ENCODE measurements at regions not wholly inside any gene's neighbourhood (a gene's known extent, or its start where the extent isn't known, plus 50 kb on each side); places are given as distances from the start of the nearest gene placed in this dataset.

- Histone ChIP-seq H3K4me3 (no peak overlapping the region), H3K4me1 (no peaks in the 10 kb centered on the region), H3K27ac (no peak overlapping the region), H3K9me3 (peaks cover 0 to 6% (median 2%) of the 10 kb centered on the region in 4 donors), H3K36me3 (no peaks in the 10 kb centered on the region), H3K27me3 (no peaks in the 10 kb centered on the region)
- 90 to 96% (median 95%) methylated on average over 2 of the region's 2 CpGs for WGBS, 5 donors
- DNase-seq, result no peak
- intact Hi-C loops (cut with DNase I; ENCODE audit: low total_unique reads), result no loop called here
- TF ChIP-seq EP300 (IDR thresholded peaks at IDR 0.05), result no peak
- no peak for TF ChIP-seq POLR2AphosphoS5 (IDR thresholded peaks at IDR 0.05)
- TF ChIP-seq CTCF (IDR thresholded peaks at IDR 0.05), result no peak
- no peak for TF ChIP-seq POLR2A (IDR thresholded peaks at IDR 0.05)
Observed at GRCh38 chr2:149652926-149653325, 65.4 kb upstream of the MMADHC start.

GRCh38 chr2:149652526-149652925 lies 65.0 kb upstream of the MMADHC start:
- H3K4me1 ChIP-seq, result no peaks in the 10 kb centered on the region
- no peaks in the 10 kb centered on the region for H3K36me3 ChIP-seq
- no peak for TF ChIP-seq EP300 (IDR thresholded peaks at IDR 0.05)
- TF ChIP-seq POLR2AphosphoS5 (IDR thresholded peaks at IDR 0.05), result no peak
- no peak for TF ChIP-seq CTCF (IDR thresholded peaks at IDR 0.05)
- no peak for TF ChIP-seq POLR2A (IDR thresholded peaks at IDR 0.05)
- H3K9me3 ChIP-seq, result peaks cover 0 to 6% (median 2%) of the 10 kb centered on the region in 4 donors
- no peak overlapping the region for H3K27ac ChIP-seq
- no peak overlapping the region for H3K4me3 ChIP-seq
- intact Hi-C loops (cut with DNase I; ENCODE audit: low total_unique reads), result no loop called here
- DNase-seq, result no peak
- 66 to 89% (median 78%) methylated on average over 3 of the region's 3 CpGs for WGBS, 5 donors
- no peaks in the 10 kb centered on the region for H3K27me3 ChIP-seq

GRCh38 chr2:149651229-149651628 lies 63.7 kb upstream of the MMADHC start:
- 68 to 80% (median 71%) methylated on average over 6 of the region's 6 CpGs for WGBS, 5 donors
- Histone ChIP-seq H3K9me3 (peaks cover 0 to 6% (median 2%) of the 10 kb centered on the region in 4 donors), H3K36me3 (no peaks in the 10 kb centered on the region), H3K27ac (no peak overlapping the region), H3K4me3 (no peak overlapping the region), H3K4me1 (no peaks in the 10 kb centered on the region), H3K27me3 (no peaks in the 10 kb centered on the region)
- intact Hi-C loops (cut with DNase I; ENCODE audit: low total_unique reads), result no loop called here
- DNase-seq, result no peak
- TF ChIP-seq POLR2AphosphoS5 (IDR thresholded peaks at IDR 0.05), result no peak
- TF ChIP-seq CTCF (IDR thresholded peaks at IDR 0.05), result no peak
- no peak for TF ChIP-seq POLR2A (IDR thresholded peaks at IDR 0.05)
- no peak for TF ChIP-seq EP300 (IDR thresholded peaks at IDR 0.05)

GRCh38 chr2:149650006-149650405 lies 62.4 kb upstream of the MMADHC start:
- WGBS, 5 donors, result 70 to 79% (median 78%) methylated on average over 1 of the region's 1 CpG
- no peak for DNase-seq
- intact Hi-C loops (cut with DNase I; ENCODE audit: low total_unique reads), result no loop called here
- TF ChIP-seq POLR2A (IDR thresholded peaks at IDR 0.05) (no peak), EP300 (IDR thresholded peaks at IDR 0.05) (no peak), CTCF (IDR thresholded peaks at IDR 0.05) (no peak), POLR2AphosphoS5 (IDR thresholded peaks at IDR 0.05) (no peak)
- H3K4me1 ChIP-seq, result no peaks in the 10 kb centered on the region
- H3K4me3 ChIP-seq, result no peak overlapping the region
- no peak overlapping the region for H3K27ac ChIP-seq
- peaks cover 0 to 6% (median 0%) of the 10 kb centered on the region in 4 donors for H3K9me3 ChIP-seq
- H3K36me3 ChIP-seq, result no peaks in the 10 kb centered on the region
- no peaks in the 10 kb centered on the region for H3K27me3 ChIP-seq

All from stomach (tissue), 8 donors.